Ecto neural progenitor cell (in vitro differentiated cells): ENCODE measurements at regions not wholly inside any gene's neighbourhood (a gene's known extent, or its start where the extent isn't known, plus 50 kb on each side); places are given as distances from the start of the nearest gene placed in this dataset.

Source experiments
- DNase-seq: peaks from one replicate; pipeline ENCODE4 v3.0.0-alpha.2; 2018; ENCODE audit warnings: low spot score

GRCh38 chr2:12287220-12287751, 429.4 kb upstream of the TRIB2 start:
- DNase-seq, result no peak

GRCh38 chr2:12288048-12288447, 428.7 kb upstream of the TRIB2 start:
- no peak for DNase-seq

GRCh38 chr2:12289120-12289802, 427.5 kb upstream of the TRIB2 start:
- no peak for DNase-seq

GRCh38 chr2:12291303-12291702, 425.4 kb upstream of the TRIB2 start:
- no peak for DNase-seq

GRCh38 chr2:12293874-12294273, 422.9 kb upstream of the TRIB2 start:
- no peak for DNase-seq

GRCh38 chr2:12295856-12296519, 420.7 kb upstream of the TRIB2 start:
- DNase-seq, result no peak

GRCh38 chr2:12296915-12297314, 419.8 kb upstream of the TRIB2 start:
- no peak for DNase-seq

DNA sequence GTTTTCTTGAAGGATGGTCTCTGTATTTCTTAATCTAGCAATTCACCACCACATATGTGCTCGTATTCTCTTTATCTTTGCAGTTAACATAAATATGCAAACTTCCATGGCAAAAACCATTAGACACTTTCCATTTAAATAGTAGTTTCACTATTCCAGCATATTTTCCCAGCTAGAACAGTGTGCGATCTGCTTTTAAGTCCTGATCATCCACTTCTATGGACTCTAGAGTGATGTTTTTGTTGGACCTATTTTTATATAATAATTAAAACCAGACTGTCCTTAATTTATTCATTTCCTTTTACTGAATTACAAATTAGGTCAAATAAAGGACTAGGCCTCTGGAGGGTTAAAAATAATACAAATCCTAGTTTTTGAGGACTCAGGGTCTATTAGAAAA, 418.4 kb upstream of the TRIB2 start:
- no peak for DNase-seq

GRCh38 chr2:12299431-12299830, 417.3 kb upstream of the TRIB2 start:
- DNase-seq, result no peak

DNA sequence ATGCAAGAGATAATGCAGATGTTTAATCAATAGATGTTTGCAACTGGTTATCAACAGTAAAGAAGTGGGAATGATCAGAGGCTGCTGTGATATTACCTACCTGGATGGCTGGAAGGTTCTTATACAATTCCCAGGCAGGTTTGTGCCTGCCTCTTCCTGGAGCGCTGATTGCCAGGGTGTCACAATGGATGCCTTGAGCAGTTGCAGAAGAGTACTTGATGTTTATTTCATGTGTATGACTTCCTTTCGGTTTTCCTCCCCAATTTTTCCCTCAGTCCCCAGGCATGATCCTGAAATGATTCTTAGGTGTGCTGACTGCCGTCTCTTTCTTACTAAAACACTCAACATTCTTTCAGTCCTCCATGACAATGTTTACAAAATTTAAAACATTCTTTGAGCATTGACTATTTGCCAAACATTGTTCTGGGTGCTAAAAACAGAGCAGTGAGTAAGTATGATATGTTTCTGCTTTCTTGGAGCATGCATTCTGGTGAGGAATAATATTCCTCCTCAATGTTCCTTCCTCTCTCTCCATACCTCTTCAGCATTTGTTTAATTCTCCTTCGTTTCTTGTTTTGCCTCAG, 416.6 kb upstream of the TRIB2 start:
- no peak for DNase-seq

- no peak for DNase-seq
Measured at GRCh38 chr2:12300927-12301326, 415.8 kb upstream of the TRIB2 start.

DNA sequence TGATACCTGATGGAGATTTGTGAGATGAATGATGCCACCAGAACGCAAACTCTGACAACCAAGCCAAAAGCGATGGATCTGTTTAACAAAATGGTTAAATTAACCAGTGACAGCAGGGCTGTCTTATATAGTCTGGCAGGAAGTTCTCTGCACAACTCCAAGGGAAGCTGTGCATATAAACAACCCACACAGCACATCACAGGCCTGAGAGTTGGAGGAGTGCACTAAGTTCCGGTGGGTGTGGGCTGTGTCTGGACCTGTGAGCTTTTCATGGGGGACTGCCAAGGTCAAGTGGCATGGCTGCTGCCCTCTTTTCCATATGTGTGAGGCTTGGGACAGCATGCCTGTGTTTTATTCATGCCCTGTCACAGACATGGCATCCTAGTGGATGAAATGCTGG, 414.6 kb upstream of the TRIB2 start:
- no peak for DNase-seq

GRCh38 chr2:12302691-12303090, 414.0 kb upstream of the TRIB2 start:
- no peak for DNase-seq

DNA sequence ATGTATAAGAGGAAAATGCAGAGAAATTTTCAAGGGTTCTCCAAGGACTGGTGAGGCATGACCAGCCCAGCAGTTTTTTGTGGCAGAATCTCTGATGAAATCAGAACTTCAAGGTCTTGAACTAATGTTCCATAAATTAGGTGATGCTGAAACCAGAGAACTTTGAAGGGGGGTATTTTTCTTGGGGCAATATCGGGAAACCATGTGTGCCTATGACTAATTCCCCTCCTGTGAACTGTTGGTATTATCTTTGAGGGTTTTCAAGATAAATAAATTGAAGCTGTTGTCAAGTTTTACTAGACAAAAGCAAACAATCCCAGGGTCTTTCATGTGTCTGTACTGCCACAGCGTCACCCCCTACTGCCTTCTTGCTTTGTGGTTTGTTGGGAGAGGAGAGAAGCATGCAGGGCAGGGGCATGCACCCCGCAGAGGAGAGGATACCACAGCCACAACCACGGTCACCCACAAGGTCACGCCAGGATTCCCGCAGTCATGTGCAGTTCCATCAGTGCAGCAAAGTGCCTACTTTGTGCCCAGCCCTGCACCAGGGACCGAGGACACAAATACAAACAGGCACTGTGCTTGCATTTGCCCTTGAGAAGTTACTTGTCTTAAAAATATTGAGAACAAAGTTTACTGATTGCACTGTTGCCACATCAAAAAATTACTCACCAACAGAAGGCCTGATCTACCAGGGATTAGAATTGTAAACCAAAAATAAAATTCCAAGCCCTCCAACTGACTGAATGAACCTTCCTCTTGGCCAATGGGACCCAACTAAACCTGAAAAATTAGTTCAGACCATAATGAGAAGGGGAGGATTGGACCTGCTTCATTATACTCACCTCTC, 413.3 kb upstream of the TRIB2 start:
- DNase-seq, result no peak

DNA sequence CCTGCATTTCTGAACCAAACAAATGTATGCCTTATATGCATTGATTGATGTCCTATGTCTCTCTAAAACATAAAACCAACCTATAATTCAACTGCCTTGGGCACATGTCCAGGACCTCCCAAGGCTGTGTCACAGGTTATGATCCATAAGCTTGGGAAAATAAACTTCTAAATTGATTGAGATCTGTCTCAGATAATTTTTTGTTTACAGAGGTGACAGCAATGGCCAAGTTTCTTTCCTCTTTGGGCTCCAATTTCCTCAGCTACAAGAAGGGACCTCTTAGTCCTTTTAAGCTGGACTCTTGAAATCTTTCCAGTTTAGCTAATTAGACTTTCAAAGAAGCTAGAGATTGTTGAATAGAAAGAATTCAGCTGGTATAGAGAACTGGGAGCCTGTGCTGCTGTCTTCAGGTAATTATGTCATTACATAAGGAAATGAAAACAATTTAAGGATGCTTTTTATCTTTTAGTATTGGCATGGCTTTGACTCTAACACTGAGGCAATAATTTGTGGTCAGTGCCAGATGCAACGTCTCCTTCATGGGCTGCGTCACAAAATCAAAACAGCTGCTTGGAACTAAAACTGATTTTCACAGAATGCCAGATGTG, 412.1 kb upstream of the TRIB2 start:
- DNase-seq, result no peak

DNA sequence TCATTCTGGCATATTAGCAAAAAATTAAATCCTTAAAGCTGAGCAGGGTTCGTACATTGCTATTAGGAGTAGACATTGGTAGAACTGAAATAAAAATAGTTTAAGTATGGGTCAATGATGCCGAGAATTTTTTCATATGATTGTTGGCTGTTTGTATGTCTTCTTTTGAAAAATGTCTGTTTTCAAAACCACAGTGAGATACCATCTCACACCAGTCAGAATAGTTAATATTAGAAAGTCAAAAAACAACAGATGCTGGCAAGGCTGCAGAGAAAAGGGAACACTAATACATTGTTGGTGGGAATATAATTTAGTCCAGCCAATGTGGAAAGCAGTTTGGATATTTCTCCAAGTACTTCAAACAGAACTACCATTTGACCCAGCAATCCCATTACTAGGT, 410.8 kb upstream of the TRIB2 start:
- no peak for DNase-seq

DNA sequence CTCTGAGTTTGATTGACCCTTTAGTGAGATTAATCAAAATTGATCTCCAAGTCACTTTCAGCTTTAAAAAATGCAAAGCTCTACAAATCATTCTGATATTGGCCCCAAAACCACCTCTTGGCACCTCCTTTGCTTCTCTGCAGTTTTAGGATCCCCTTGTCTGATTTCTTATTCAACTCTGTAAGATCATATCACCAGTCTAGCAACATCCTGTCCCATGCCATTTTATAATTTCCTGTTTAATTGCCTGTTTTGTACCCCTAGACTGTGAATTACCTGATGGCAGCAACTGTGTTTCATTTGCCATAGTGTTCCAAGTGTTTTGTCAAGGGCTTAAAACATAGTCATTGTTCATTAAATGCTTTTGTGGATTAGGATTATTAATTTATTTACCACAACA, 406.3 kb upstream of the TRIB2 start:
- no peak for DNase-seq

GRCh38 chr2:12313445-12314126, 403.1 kb upstream of the TRIB2 start:
- no peak for DNase-seq

- no peak for DNase-seq
Measured at GRCh38 chr2:12314127-12314760, 402.5 kb upstream of the TRIB2 start.

DNA sequence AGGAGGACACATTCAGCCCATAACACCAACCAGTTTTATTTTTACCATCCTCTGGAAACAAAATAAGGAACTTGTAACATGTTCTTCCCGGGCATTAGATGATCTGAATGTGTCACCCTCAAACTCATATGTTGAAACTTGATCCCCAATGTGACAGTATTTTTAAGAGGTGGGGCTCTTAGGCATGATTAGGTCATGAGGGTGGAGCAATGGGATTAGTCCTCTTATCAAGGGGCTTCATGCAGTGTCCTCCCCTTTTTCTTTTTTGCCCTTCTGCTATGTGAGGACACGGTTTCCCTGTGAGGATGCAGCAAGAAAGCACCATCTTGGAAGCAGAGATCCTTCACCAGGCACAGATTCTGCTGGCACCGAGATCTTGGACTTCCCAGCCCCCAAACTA, 401.5 kb upstream of the TRIB2 start:
- DNase-seq, result no peak

GRCh38 chr2:12316476-12316875, 400.3 kb upstream of the TRIB2 start:
- DNase-seq, result no peak
